Neural cell (in vitro differentiated cells): ENCODE measurements at regions not wholly inside any gene's neighbourhood (a gene's known extent, or its start where the extent isn't known, plus 50 kb on each side); places are given as distances from the start of the nearest gene placed in this dataset.

ENCODE experiments used
- CTCF ChIP-seq: fragments of 450-650 bp; IDR thresholded peaks from 2 replicates; pipeline ENCODE4 v1.5.1; 2014; ENCODE audit warnings: antibody characterized with exemption, mild to moderate bottlenecking, moderate library complexity; ENCODE audit not compliant: poor library complexity, severe bottlenecking
- POLR2AphosphoS5 ChIP-seq: IDR thresholded peaks from 2 replicates; pipeline ENCODE4 v1.6.1; 2012

DNA sequence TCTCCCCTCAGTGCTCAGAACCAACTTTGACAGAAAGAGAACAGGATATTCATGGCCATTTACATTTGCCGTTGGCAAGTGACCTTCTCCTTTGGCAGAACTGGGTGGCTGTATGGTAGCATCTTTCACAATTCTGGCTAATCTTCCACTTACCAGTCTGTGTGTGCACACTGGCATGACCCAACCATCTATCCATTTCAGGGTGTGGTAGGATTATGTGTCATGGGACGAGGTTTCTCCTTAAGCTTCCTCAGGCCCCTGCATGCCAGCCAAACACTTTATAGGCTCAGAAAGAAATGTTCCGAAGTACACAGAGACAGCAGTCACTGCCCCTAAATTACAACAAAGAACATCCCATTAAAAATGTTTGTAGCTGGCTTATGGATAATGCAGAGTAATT lies 497.1 kb downstream of the NFIB start:
- TF ChIP-seq POLR2AphosphoS5, result no peak
- no peak for TF ChIP-seq CTCF
